ENCODE measurements at regions not wholly inside any gene's neighbourhood (a gene's known extent, or its start where the extent isn't known, plus 50 kb on each side); places are given as distances from the start of the nearest gene placed in this dataset.

DNA sequence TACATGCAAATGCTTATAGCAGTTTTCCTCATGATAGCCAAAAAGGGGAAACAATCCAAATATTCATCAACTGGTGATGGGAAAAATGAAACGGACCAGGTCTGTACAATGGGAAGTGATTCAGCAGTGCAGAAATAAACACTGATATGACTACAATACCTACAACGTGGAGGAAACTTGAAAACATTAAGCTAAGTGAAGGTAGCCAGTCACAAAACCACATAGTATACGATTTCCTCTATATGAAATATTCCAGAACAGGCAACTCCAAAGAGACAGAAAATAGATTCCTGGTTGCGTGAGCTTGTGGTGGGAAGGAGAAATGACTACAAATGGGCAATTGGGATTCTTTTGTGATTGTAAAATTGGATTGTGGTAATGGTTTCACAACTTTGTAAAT, 263.1 kb upstream of the PITRM1 start:
- DNase-seq (ENCODE audit: low read depth) = no peak
- in situ Hi-C loops (cut with HindIII; ENCODE audit: low pct_unique_long_range_greater_than_20kb, low sequenced_read_pairs) = no loop called here

DNA sequence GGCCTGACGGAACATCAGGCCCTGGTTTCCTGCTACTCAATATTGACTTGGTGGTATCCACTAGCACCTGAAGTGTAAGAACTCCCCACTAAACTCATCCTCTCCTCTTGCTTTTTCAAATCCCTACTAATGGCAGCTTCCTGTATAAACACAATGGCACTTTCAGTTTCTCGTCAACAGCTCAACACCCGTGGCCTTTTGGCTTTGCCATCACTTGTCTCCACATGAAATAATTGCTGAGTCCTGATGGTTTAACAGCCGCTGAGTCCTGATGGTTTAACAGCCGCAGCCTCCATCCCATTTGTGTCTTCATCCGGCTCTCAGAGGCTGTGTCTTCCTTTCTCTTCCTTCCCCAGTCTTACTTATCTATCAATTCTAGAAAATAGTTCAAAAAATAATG, 261.4 kb upstream of the PITRM1 start:
- in situ Hi-C loops (cut with HindIII; ENCODE audit: low pct_unique_long_range_greater_than_20kb, low sequenced_read_pairs) = no loop called here
- DNase-seq (ENCODE audit: low read depth) = no peak

DNA sequence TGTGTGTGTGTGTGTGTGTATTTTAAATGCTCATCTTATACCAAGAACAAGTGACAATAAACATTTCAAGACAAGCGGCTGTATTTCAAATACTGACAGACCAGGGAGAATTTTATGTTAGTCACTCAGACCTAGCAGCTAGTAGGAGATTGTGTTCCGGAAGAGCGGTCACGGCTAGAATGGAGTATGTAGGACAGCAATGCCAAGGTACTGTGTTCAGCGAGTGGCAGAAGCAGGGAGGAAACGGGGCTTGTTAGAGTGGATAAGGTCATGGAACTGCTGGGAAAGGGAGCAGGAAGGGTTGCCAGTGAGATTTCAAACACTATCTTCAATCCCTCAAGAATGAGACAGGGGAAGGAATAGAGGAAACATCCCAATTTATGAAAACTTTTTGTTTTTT, 260.5 kb upstream of the PITRM1 start:
- in situ Hi-C loops (cut with HindIII; ENCODE audit: low pct_unique_long_range_greater_than_20kb, low sequenced_read_pairs) = no loop called here

DNA sequence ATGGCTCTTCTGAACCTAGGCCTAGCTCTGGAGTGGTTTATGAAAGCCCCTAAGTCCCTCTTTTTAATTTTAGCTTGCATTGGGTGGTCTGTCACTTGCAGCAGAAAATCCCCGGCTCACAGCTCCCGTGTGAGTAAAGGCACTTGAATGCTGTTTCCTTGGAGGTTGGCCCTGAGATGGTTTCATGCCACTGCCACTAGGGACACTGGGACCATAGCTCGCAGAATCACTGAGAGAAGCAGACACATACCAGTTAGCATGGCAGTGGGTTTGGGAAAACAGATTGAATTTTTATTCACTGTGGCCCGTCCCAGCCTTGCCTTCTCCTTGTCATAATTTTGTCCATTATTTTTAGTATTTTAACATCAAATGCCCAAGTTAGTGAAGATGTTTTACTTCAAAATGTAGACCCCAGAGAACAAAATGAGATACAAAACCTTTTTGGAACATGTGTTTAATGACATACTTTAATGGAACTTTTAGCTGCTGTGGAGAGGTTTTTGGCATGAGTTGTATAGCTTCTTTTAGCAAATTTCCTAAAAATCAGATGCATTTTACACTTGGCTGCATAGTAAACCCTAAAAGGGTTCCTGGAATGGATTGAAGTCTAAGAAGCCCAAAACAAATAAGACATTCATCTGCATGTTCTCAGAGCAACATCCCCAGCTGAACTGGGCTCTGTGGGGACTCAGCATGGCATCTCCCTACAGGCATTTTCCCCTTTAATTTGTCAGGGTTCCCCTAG, 259.7 kb upstream of the PITRM1 start:
- in situ Hi-C loops (cut with HindIII; ENCODE audit: low pct_unique_long_range_greater_than_20kb, low sequenced_read_pairs) = no loop called here
- DNase-seq (ENCODE audit: low read depth) = no peak

More for the DNA sequence above, 260.5 kb upstream of the PITRM1 start:
- peak; percentile 71 for DNase-seq (ENCODE audit: low read depth)

DNA sequence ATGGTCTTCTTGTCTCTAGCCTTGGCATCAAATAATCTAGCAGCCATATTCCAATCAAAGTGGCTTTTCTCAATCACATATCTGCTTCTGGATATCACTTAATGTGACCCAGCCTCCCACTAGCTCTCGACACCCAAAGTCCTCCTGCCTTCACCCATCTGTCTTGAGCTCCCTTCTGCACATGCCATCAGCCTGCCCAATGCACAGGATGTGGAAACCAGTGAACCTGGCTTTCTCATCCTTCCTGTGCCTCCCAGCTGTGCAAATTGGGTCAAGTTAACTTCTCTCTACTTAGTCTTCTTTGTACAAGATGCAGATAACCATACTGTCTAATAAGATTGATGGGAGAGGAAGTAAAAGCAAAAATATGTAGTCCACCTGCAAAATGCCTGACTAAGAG, 257.9 kb upstream of the PITRM1 start:
- in situ Hi-C loops (cut with HindIII; ENCODE audit: low pct_unique_long_range_greater_than_20kb, low sequenced_read_pairs) = no loop called here

DNA sequence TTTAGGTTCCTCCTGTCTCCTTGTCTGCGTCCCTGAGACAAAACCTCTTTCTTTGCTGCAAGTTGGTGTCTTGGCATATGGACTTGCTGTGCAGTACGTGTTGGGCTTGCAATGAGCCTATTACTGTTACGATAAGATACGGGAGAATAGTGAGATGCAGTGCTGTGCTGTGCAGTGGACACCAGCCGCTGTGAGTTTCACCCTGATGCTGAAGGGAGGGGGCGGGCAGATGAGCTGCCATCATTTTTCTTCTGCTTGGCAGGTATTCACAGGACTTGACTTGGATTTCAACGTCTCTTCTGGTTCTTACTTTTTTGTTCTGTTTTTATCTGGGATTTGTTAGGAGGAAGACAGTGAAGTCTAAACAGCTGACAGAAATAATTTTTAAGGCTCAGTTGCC, 257.1 kb upstream of the PITRM1 start:
- in situ Hi-C loops (cut with HindIII; ENCODE audit: low pct_unique_long_range_greater_than_20kb, low sequenced_read_pairs) = no loop called here
- no peak for DNase-seq (ENCODE audit: low read depth)

More for the DNA sequence above, 257.9 kb upstream of the PITRM1 start:
- DNase-seq (ENCODE audit: low read depth) = no peak

DNA sequence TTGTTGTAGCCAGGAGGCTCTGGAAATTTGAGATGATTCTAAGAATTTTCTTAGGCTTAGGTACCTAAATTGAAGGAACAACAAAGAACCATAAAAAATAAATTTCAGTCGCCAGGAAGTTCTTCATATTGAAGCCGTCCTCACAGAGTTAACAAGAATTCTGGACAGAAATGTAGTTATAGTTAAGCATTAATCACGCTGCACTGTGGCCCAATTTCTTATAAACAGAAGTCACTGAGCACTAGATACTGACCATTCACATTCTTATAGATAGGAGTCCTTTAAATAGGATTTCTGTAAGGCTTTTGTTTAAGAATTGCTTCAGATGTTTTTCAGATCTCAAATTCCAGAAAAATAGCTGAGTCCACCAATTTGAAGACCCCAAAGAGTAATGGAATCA, 256.2 kb upstream of the PITRM1 start:
- DNase-seq (ENCODE audit: low read depth) = no peak
- in situ Hi-C loops (cut with HindIII; ENCODE audit: low pct_unique_long_range_greater_than_20kb, low sequenced_read_pairs) = no loop called here

DNA sequence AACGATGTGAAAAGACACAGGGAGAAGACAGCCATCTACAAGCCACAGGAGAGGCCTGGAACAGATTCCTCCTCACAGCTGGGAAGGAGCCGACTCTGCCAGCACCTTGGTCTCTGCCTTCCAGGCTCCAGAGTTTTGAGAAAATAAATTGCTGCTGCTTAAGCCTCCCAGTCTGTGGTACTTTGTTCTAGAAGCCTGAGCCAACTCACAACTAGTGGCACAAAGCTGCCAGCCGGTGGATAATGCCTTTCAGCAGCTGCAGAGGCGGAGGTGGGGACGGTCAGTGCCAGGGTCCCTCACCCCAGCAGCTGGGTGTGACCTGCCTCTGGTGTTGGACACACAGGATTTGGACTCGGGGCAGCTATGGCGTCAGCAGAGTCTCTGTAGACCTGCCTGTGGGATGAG, 255.4 kb upstream of the PITRM1 start:
- no peak for DNase-seq (ENCODE audit: low read depth)
- in situ Hi-C loops (cut with HindIII; ENCODE audit: low pct_unique_long_range_greater_than_20kb, low sequenced_read_pairs) = no loop called here

DNA sequence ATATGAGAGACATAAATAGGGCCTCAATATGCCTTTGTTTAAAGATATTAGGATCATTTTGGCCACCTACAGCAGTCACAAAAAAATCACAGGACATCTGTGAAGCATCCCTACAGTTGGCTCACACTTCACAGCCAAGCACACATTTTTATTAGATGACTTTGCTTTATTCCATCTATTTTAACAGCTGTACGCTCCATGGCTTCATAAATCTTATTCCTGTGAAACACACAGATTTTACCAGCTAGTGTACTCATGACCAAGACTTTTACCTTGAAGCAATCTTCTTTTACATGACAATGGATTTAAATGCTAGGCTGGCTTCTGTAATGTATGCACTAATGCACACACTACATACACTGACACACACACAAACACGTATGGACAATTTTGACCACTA, 254.8 kb upstream of the PITRM1 start:
- in situ Hi-C loops (cut with HindIII; ENCODE audit: low pct_unique_long_range_greater_than_20kb, low sequenced_read_pairs) = no loop called here
- no peak for DNase-seq (ENCODE audit: low read depth)

DNA sequence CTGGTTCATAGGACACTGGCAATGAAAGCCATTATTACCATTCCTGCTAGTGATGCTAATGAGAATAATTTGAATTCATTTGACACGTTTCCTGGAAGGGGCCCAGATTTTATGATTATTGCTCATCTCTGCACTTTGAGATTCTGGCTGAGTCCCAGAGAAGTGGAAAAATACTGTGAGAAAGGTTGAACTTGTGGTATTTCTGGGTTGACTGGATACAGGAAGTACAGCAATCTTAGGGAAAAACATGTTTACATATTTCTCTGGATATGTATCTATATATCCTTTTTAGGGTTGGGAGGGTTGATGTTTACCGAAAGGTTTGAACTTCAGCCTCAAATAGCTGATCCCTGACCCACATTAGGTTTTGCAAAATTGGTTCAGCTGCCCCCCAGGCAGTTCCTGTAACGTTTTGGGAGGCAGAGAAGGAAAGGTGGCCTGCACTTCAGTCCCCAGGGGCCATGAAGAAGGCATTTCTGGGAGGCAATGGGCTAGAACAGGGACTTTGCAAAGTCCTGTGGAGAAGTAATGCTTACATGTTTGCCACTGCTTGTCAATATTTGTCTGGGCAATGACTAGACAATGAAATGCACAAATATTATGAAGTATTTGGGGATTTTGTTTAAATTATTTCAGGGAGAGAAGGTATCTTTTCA, 253.7 kb upstream of the PITRM1 start:
- peak; percentile 84 for DNase-seq (ENCODE audit: low read depth)
- in situ Hi-C loops (cut with HindIII; ENCODE audit: low pct_unique_long_range_greater_than_20kb, low sequenced_read_pairs) = no loop called here

DNA sequence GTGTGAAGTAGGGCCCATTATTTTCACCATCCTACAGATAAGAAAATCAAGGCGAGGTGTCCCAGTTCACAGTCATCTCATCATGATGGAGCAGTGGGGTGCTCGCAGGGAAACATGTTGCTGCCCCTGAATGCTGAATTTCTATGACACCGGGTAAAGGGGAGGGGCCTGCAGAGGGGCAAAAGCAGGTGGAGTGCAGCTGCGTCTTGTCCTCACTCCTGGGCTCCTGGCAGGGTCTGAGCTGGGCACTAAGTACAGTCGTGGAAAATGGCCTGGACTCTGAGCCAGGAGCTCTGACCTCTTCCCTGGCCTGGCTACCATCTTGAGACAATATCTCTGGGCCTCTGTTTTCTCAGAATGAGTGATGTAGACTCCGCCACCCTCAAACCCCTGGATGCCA, 253.1 kb upstream of the PITRM1 start:
- DNase-seq (ENCODE audit: low read depth) = no peak
- in situ Hi-C loops (cut with HindIII; ENCODE audit: low pct_unique_long_range_greater_than_20kb, low sequenced_read_pairs) = no loop called here

DNA sequence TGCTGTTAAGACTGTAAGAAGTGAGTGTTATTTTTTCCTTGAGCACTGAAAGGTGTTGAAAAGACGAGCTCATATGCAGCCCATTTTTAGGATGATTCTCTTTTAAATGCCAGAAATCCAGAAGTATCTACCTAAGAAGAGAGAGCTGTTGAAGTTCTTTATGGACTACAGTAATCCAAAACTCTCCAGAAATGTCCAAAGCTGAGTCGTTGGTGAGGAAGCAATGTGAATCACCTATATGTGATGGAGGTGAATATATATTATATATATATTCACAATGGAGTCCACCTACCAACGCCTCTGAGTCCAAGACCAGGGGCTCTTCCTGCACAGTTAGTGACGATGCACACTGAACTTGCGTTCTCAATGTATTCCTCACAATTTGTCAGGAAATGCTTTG, 252.7 kb upstream of the PITRM1 start:
- in situ Hi-C loops (cut with HindIII; ENCODE audit: low pct_unique_long_range_greater_than_20kb, low sequenced_read_pairs) = no loop called here
- DNase-seq (ENCODE audit: low read depth) = no peak

DNA sequence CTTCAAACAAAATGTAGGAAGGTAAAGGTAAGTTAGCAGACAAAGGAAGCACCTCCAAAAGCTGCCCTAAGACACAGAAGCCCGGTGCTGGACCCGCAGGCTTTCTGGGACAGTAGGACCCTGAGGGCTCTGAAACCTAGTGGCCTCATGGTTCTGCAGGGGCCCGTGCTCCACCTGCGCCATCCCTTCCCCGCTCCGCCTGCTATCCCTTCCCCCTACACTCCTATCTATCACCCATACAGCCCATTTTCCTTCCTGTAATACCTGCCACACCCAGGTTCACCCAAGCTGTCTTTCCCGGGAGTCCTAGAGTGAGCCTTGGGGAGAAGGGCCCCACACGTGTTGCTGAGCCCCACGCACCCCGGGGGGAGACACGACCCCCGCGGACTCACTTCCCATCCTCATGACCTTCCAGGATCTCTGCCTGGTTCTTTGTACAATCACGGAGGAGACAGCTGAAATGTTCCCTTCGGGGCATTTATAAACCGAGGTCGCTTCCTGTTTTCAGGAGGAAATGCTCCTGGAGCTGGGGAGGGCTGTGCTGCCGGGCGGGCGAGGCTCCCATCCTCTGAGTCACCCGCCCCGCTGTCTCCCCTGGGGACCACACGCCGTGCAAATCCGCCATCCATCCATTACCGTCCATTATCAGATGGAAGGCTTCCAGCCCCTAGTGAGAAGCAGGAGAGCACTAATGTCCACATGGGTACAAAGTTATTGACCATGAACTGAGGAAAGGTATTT, 251.7 kb upstream of the PITRM1 start:
- DNase-seq (ENCODE audit: low read depth) = no peak

DNA sequence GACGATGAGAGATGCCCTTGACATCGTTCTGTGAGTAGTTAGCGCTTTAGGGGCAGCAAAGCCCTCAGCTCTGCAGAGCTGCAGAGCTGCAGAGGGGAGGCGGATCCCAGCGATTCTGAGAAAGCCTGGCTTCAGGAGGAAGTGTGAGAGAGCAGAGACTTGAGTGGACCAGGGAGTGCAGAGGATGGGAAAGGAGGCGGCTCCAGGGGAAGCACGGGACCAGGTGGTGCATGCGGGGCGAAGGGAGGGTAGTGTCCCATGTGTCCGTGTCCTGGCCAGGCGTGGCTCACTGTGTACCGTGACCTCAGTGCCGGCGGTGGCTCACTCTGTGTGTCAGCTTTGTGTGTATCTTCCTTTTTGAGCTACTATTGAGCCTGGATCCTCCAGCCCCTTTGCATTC, 250.8 kb upstream of the PITRM1 start:
- DNase-seq (ENCODE audit: low read depth) = no peak
- in situ Hi-C loops (cut with HindIII; ENCODE audit: low pct_unique_long_range_greater_than_20kb, low sequenced_read_pairs) = no loop called here

More for the DNA sequence above, 251.7 kb upstream of the PITRM1 start:
- in situ Hi-C loops (cut with HindIII; ENCODE audit: low pct_unique_long_range_greater_than_20kb, low sequenced_read_pairs) = no loop called here

DNA sequence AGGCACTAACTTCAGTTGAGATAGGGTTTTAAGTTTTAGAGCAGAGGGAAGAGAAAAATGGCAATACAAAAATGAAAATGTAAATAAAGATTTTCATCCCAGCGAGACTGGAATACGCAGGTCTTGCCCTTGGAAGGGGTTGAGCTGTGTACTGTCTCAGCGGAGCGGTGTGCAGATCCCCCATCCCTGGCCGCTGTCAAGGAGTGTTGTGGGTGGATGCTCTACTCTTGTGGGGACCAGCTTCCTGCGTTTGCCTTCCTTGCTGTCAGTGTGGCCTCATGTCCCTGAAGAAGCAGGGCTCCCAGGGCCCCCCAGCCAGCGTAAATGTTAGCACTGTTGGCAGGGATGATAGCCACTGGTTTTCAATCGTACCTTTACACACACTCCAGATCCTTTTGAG, 249.7 kb upstream of the PITRM1 start:
- in situ Hi-C loops (cut with HindIII; ENCODE audit: low pct_unique_long_range_greater_than_20kb, low sequenced_read_pairs) = no loop called here
- no peak for DNase-seq (ENCODE audit: low read depth)

DNA sequence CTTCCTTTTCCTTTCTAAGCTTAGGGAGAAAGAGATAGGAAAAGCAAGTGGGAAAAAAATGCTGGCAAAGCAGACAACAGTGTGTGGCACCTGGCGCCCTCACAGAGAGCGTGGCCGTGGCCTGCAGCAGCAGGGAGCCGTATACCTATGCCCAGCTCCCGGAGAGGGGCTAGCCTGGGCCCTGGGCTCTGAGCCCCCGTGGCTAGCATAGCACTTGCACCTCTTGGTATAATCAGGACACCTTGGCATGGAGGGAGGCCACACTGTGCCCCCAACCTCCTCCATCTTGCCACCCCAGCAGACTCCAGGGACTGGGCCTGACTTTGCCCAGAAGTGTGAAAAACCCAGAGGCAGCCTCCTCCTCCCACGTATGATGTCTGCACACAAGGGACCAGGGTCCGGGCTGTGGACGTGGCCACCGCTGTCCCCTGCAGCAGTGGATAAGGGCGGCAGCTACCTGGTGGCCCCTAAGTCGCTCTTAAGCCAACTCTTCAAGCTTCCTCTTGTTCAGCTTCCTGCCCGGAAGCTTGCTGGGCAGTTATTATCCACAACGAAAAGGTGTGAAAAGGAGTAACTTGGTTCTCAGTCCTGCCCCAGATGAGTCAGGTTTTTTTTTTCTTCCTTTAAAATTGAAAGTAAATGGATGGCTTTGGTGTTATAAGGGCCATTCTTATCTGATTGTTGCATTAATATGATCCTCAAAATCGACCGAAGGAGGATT, 249.1 kb upstream of the PITRM1 start:
- in situ Hi-C loops (cut with HindIII; ENCODE audit: low pct_unique_long_range_greater_than_20kb, low sequenced_read_pairs) = no loop called here
- no peak for DNase-seq (ENCODE audit: low read depth)

DNA sequence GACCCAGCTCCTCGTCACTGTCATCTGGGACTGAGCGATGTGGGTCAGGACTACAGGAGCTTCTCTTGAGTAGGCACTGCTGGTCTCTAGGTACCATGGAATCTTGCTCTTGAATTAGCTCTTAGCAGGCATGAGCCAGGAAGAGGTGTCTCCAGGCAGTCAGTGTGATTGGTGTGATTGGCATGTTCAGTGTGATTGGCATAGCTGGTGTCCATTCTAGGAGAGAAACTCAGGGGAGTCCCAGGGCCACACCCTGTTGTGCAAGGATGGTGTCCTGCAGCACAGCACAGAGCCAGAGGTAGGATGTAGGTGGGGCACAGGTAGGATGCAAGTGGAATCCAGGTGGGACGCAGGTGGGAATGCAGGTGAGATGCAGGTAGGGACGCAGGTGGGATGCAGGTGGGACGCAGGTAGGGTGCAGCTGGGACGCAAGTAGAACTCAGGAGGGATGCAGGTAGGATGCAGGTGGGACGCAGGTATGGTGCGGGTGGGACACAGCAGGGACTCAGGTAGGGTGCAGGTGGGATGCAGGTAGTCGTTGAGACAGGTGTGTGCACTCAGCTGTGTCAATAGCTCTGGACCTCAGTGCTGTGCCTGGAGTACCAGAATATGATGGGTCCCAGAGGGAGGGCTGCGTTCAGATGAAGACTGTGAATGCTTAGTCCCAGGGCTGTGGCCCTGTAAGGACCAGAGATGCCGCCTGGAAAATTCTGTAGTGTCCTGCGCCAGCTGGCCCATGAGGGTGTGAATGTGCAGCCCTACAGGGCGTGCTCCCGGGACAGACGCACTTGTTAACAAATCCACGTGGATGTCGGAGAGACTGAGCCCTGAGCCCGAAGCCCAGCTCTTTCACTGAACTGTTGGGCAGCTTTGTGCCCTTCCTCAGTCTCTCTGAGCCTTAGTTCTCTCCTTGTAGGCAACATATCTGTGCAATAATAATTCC, 248.2 kb upstream of the PITRM1 start:
- in situ Hi-C loops (cut with HindIII; ENCODE audit: low pct_unique_long_range_greater_than_20kb, low sequenced_read_pairs) = no loop called here
- DNase-seq (ENCODE audit: low read depth) = no peak

All from Caki2 (cell line).